ENCODE measurements at regions not wholly inside any gene's neighbourhood (a gene's known extent, or its start where the extent isn't known, plus 50 kb on each side); places are given as distances from the start of the nearest gene placed in this dataset.

GRCh38 chr3:161423911-161424522, 52.7 kb upstream of the SPTSSB start:
- no peak for TF ChIP-seq POLR2A (IDR thresholded peaks at IDR 0.05)
- peak; percentile 54 to 90 (median 85) for TF ChIP-seq CTCF (IDR thresholded peaks at IDR 0.05)
- Histone ChIP-seq H3K9me3 (no peaks in the 10 kb centered on the region), H3K27ac (no peak overlapping the region), H3K4me1 (replicated peaks) (no peaks in the 10 kb centered on the region), H3K36me3 (no peaks in the 10 kb centered on the region), H3K27me3 (replicated peaks; ENCODE audit: insufficient read depth) (no peaks in the 10 kb centered on the region), H3K4me3 (no peak overlapping the region)
- intact Hi-C loops (cut with DNase I), result loop anchor here (2.0 to 10.0 kb wide), 2 partner anchors 151 to 719 kb away; no protein-coding TSS in a partner anchor
- no peak for DNase-seq (ENCODE audit: low spot score)
- 58% methylated on average over 5 of the region's 5 CpGs for WGBS

DNA sequence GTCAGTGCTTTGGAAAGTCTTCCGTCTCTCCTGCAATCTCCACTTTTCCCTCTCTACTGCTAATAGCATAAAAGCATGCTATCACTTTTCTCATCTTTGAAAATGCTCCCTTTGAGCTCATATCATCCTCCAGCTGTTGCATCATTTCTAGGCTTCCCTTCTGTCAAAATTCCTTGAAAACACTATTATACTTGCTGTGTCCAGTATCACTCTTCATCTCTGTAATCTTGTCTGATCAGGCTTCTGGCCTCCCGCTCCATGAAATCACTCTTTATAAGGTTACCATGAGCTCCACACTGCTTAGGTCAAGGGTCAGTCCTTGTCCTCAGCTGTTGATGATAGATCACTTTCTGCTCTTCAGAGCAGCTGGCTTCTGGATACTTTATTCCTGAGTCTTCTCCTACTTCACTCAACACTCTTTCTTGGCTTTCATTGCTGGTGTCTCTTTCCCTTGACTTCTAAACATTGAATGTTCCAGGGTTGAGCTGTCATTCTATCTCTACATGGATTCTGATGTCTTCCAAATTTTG, 50.9 kb upstream of the SPTSSB start:
- H3K4me1 ChIP-seq (replicated peaks), result no peaks in the 10 kb centered on the region
- no peak for TF ChIP-seq POLR2AphosphoS5 (IDR thresholded peaks at IDR 0.05)
- H3K4me3 ChIP-seq, result no peak overlapping the region
- H3K36me3 ChIP-seq, result no peaks in the 10 kb centered on the region
- WGBS, result 88% methylated on average over 2 of the region's 2 CpGs
- intact Hi-C loops (cut with DNase I), result loop anchor here (2.0 to 10.0 kb wide), 2 partner anchors 149 to 717 kb away; no protein-coding TSS in a partner anchor
- H3K27me3 ChIP-seq (replicated peaks; ENCODE audit: insufficient read depth), result no peaks in the 10 kb centered on the region
- DNase-seq (ENCODE audit: low spot score), result no peak
- H3K27ac ChIP-seq, result no peak overlapping the region
- H3K9me3 ChIP-seq, result no peaks in the 10 kb centered on the region
